ENCODE measurements at regions not wholly inside any gene's neighbourhood (a gene's known extent, or its start where the extent isn't known, plus 50 kb on each side); places are given as distances from the start of the nearest gene placed in this dataset.

- TF ChIP-seq CTCF (IDR thresholded peaks at IDR 0.05) (no peak), POLR2A (IDR thresholded peaks at IDR 0.05) (no peak)
Measured at GRCh38 chr15:31221936-31222515, 104.6 kb upstream of the KLF13 start.
